ELF-1 (cell line): ENCODE measurements at regions not wholly inside any gene's neighbourhood (a gene's known extent, or its start where the extent isn't known, plus 50 kb on each side); places are given as distances from the start of the nearest gene placed in this dataset.

ENCODE experiments used
- DNase-seq: peaks from one replicate; pipeline ENCODE4 v3.0.0-alpha.2; 2016; ENCODE audit warnings: low read depth, low spot score

DNA sequence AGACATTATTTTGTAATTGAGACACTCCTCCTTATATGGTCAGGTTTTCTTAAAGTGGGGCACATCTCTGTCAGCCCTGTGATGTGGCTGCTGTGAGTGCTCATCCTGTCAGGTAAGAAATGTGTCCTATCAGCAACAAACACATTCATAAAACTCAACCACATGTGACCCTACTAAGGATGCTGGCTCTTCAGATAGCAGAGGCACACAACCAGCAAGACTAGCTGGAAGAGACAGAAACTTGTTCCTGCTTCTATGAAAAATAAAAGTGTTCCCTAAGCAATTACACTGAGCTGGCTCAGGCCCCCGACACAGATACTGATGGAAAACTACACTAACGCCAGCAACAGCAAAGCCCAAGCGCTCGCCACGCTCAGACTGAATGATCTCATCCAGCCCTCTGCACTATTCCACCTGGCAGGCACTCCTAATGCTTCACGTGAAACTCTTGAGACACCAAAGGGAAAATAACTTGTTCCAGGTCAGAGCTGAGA, 49.8 kb upstream of the CYP2D6 start:
- no peak for DNase-seq
